MCF 10A (cell line): ENCODE measurements at regions not wholly inside any gene's neighbourhood (a gene's known extent, or its start where the extent isn't known, plus 50 kb on each side); places are given as distances from the start of the nearest gene placed in this dataset.

Experiments
- BruUV-seq: library from RNA; stranded (reverse); fragments of 400-500 nt; replicated peaks from 2 replicates; lab custom pipeline; 2021; lab: Mats Ljungman, UMichigan
- CTCF ChIA-PET: fragments of 300-600 bp; sonication (Branson Sonifier 250); formaldehyde crosslinking; extraction: SDS; loops from one replicate; lab custom pipeline; 2021; ENCODE audit warnings: antibody characterized with exemption, inconsistent platforms; lab: Yijun Ruan, JAX
- POLR2A ChIA-PET: fragments of 300-600, 350-650 bp; sonication (Branson Sonifier 250); formaldehyde crosslinking; extraction: SDS; loops from one replicate; lab custom pipeline; 2020; ENCODE audit warnings: antibody characterized with exemption, inconsistent platforms; lab: Yijun Ruan, JAX
- DNase-seq: peaks from one replicate; pipeline ENCODE4 v3.0.0-alpha.2; 2018; ENCODE audit not compliant: unreplicated experiment
- H3K27ac Mint-ChIP-seq: one replicate; pipeline ENCODE4 v1.8.0; 2022; ENCODE audit warnings: mild to moderate bottlenecking, low read depth, mixed read lengths; ENCODE audit not compliant: unreplicated experiment
- H3K27me3 Mint-ChIP-seq: one replicate; pipeline ENCODE4 v1.8.0; 2022; ENCODE audit warnings: mixed read lengths; ENCODE audit not compliant: insufficient read depth, unreplicated experiment
- H3K36me3 Mint-ChIP-seq: one replicate; pipeline ENCODE4 v1.8.0; 2022; ENCODE audit warnings: mild to moderate bottlenecking, moderate library complexity, mixed read lengths; ENCODE audit not compliant: insufficient read depth, unreplicated experiment
- H3K4me1 Mint-ChIP-seq: one replicate; pipeline ENCODE4 v1.8.0; 2022; ENCODE audit warnings: mixed read lengths; ENCODE audit not compliant: insufficient read depth, unreplicated experiment
- H3K4me3 Mint-ChIP-seq: one replicate; pipeline ENCODE4 v1.8.0; 2022; ENCODE audit warnings: mild to moderate bottlenecking, moderate library complexity, mixed read lengths; ENCODE audit not compliant: unreplicated experiment
- H3K9me3 Mint-ChIP-seq: one replicate; pipeline ENCODE4 v1.8.0; 2022; ENCODE audit warnings: mixed read lengths; ENCODE audit not compliant: unreplicated experiment
- CTCF ChIP-seq: fragments of 200-600 bp; IDR thresholded peaks from one replicate; pipeline ENCODE4 v1.8.0; 2022; ENCODE audit warnings: antibody characterized with exemption, mild to moderate bottlenecking; ENCODE audit not compliant: unreplicated experiment
- intact Hi-C: fragments of 100-400 bp; cut with micrococcal nuclease; formaldehyde crosslinking; loops from 2 replicates; pipeline ENCODE4 v1.14.1; 2022

GRCh38 chr5:170159947-170160346, 54.2 kb downstream of the FOXI1 start:
- no peaks in the 10 kb centered on the region for H3K36me3 Mint-ChIP-seq
- no peak overlapping the region for H3K4me3 Mint-ChIP-seq
- no peaks in the 10 kb centered on the region for H3K9me3 Mint-ChIP-seq
- ChIA-PET POLR2A (interaction anchor here (0.6 to 1.5 kb wide), 2 partner anchors 62 to 326 kb away, joined by 3 to 4 read pairs; no protein-coding TSS in a partner anchor), CTCF (interaction anchor here (1.0 to 4.4 kb wide), 3 partner anchors 24 to 66 kb away, joined by 4 to 22 read pairs (median 11); no protein-coding TSS in a partner anchor)
- no peak for DNase-seq
- no peak overlapping the region for H3K27ac Mint-ChIP-seq
- no peaks in the 10 kb centered on the region for H3K27me3 Mint-ChIP-seq
- BruUV-seq: no TSS peak
- intact Hi-C loops: no loop called here
- TF ChIP-seq CTCF: no peak
- peaks cover 6% of the 10 kb centered on the region for H3K4me1 Mint-ChIP-seq

GRCh38 chr5:170161069-170161468, 55.4 kb downstream of the FOXI1 start:
- Mint-ChIP-seq H3K36me3 (no peaks in the 10 kb centered on the region), H3K27me3 (no peaks in the 10 kb centered on the region), H3K4me3 (no peak overlapping the region), H3K9me3 (no peaks in the 10 kb centered on the region), H3K4me1 (peaks cover 6% of the 10 kb centered on the region), H3K27ac (no peak overlapping the region)
- intact Hi-C loops: no loop called here
- no peak for DNase-seq
- TF ChIP-seq CTCF: no peak
- no TSS peak for BruUV-seq
- ChIA-PET CTCF (interaction anchor here (0.7 to 4.4 kb wide), 7 partner anchors 10 to 1281 kb away, joined by 3 to 22 read pairs (median 3); no protein-coding TSS in a partner anchor), POLR2A (interaction anchor here (0.7 to 1.5 kb wide), 3 partner anchors 13 to 300 kb away, joined by 3 to 4 read pairs (median 3); no protein-coding TSS in a partner anchor)

GRCh38 chr5:170162631-170163321, 57.1 kb downstream of the FOXI1 start:
- H3K4me3 Mint-ChIP-seq: no peak overlapping the region
- no peaks in the 10 kb centered on the region for H3K36me3 Mint-ChIP-seq
- no peaks in the 10 kb centered on the region for H3K27me3 Mint-ChIP-seq
- H3K27ac Mint-ChIP-seq: no peak overlapping the region
- TF ChIP-seq CTCF: no peak
- H3K9me3 Mint-ChIP-seq: no peaks in the 10 kb centered on the region
- peaks cover 6% of the 10 kb centered on the region for H3K4me1 Mint-ChIP-seq
- ChIA-PET POLR2A (no interaction called here), CTCF (interaction anchor here (1.4 to 4.4 kb wide), 2 partner anchors 11 to 21 kb away, joined by 5 to 22 read pairs; no protein-coding TSS in a partner anchor)
- no TSS peak for BruUV-seq
- intact Hi-C loops: no loop called here
- DNase-seq: no peak

- CTCF ChIA-PET: interaction anchor here (0.5 to 4.4 kb wide), 4 partner anchors 16 to 1277 kb away, joined by 3 to 22 read pairs (median 4); no protein-coding TSS in a partner anchor
- BruUV-seq: no TSS peak
Observed at GRCh38 chr5:170164087-170164486, 58.4 kb downstream of the FOXI1 start.

More at GRCh38 chr5:170164087-170164486, 58.4 kb downstream of the FOXI1 start:
- no peak for TF ChIP-seq CTCF
- peaks cover 2% of the 10 kb centered on the region for H3K4me1 Mint-ChIP-seq
- DNase-seq: no peak
- no peaks in the 10 kb centered on the region for H3K27me3 Mint-ChIP-seq
- no peaks in the 10 kb centered on the region for H3K36me3 Mint-ChIP-seq
- intact Hi-C loops: no loop called here
- POLR2A ChIA-PET: interaction anchor here (0.7 kb wide), 1 partner anchor 119 kb away, joined by 3 read pairs; no protein-coding TSS in a partner anchor
- no peak overlapping the region for H3K4me3 Mint-ChIP-seq
- no peaks in the 10 kb centered on the region for H3K9me3 Mint-ChIP-seq
- H3K27ac Mint-ChIP-seq: no peak overlapping the region
